Activated naive CD8-positive, alpha-beta T cell treated with anti-CD3 and anti-CD28 coated beads, Interleukin-2, amount 10 ng/mL, durations not matched to agents 7 days and 5 days (primary cell): ENCODE measurements at regions not wholly inside any gene's neighbourhood (a gene's known extent, or its start where the extent isn't known, plus 50 kb on each side); places are given as distances from the start of the nearest gene placed in this dataset.

Experiments used
- ATAC-seq: fragments of 150-1000 bp; cut with Tn5 transposase; one replicate; pipeline ENCODE4 v1.10.0; 2021; ENCODE audit warnings: low read depth, moderate library complexity
- POLR2A ChIA-PET: fragments of 350-600 bp; sonication (Branson Sonifier 250); formaldehyde crosslinking; loops from one replicate; lab custom pipeline; 2021; ENCODE audit warnings: antibody characterized with exemption; lab: Charles Lee
- DNase-seq: peaks from one replicate; pipeline ENCODE4 v3.0.0; 2021
- H3K27ac Mint-ChIP-seq: one replicate; pipeline ENCODE4 v1.8.0; 2022; ENCODE audit warnings: mild to moderate bottlenecking, mixed read lengths
- H3K27me3 Mint-ChIP-seq: one replicate; pipeline ENCODE4 v1.8.0; 2022; ENCODE audit warnings: mild to moderate bottlenecking, moderate library complexity, mixed read lengths
- H3K36me3 Mint-ChIP-seq: one replicate; pipeline ENCODE4 v1.8.0; 2021; ENCODE audit warnings: mild to moderate bottlenecking, mixed read lengths
- H3K4me1 Mint-ChIP-seq: one replicate; pipeline ENCODE4 v1.8.0; 2021; ENCODE audit warnings: mixed read lengths
- H3K4me3 Mint-ChIP-seq: one replicate; pipeline ENCODE4 v1.8.0; 2022; ENCODE audit warnings: mild to moderate bottlenecking, moderate library complexity, mixed read lengths
- H3K9me3 Mint-ChIP-seq: one replicate; pipeline ENCODE4 v1.8.0; 2021; ENCODE audit warnings: mixed read lengths

GRCh38 chr4:41318839-41319530 lies 62.3 kb downstream of the UCHL1 start:
- H3K27ac Mint-ChIP-seq, result no peak overlapping the region
- ATAC-seq, result no peak
- no peak overlapping the region for H3K4me3 Mint-ChIP-seq
- peaks cover 2% of the 10 kb centered on the region for H3K9me3 Mint-ChIP-seq
- H3K27me3 Mint-ChIP-seq, result peaks cover 2% of the 10 kb centered on the region
- H3K36me3 Mint-ChIP-seq, result no peaks in the 10 kb centered on the region
- DNase-seq, result no peak
- no peaks in the 10 kb centered on the region for H3K4me1 Mint-ChIP-seq
- POLR2A ChIA-PET, result no interaction called here

GRCh38 chr4:41319553-41319952 lies 62.8 kb downstream of the UCHL1 start:
- Mint-ChIP-seq H3K36me3 (no peaks in the 10 kb centered on the region), H3K9me3 (peaks cover 2% of the 10 kb centered on the region), H3K4me3 (no peak overlapping the region), H3K27ac (no peak overlapping the region), H3K4me1 (no peaks in the 10 kb centered on the region), H3K27me3 (peaks cover 2% of the 10 kb centered on the region)
- DNase-seq, result no peak
- ATAC-seq, result no peak
- POLR2A ChIA-PET, result no interaction called here

GRCh38 chr4:41320278-41320677 lies 63.5 kb downstream of the UCHL1 start:
- H3K9me3 Mint-ChIP-seq, result peaks cover 2% of the 10 kb centered on the region
- POLR2A ChIA-PET, result no interaction called here

GRCh38 chr4:41320786-41321185 lies 64.1 kb downstream of the UCHL1 start:
- H3K27me3 Mint-ChIP-seq, result no peaks in the 10 kb centered on the region
- H3K4me3 Mint-ChIP-seq, result no peak overlapping the region

More at GRCh38 chr4:41320278-41320677, 63.5 kb downstream of the UCHL1 start:
- DNase-seq (no peak), ATAC-seq (no peak)
- Mint-ChIP-seq H3K27me3 (peaks cover 2% of the 10 kb centered on the region), H3K27ac (no peak overlapping the region), H3K4me1 (no peaks in the 10 kb centered on the region), H3K4me3 (no peak overlapping the region), H3K36me3 (no peaks in the 10 kb centered on the region)

GRCh38 chr4:41321216-41321945 lies 64.7 kb downstream of the UCHL1 start:
- POLR2A ChIA-PET, result no interaction called here
- Mint-ChIP-seq H3K27me3 (no peaks in the 10 kb centered on the region), H3K36me3 (no peaks in the 10 kb centered on the region), H3K4me3 (no peak overlapping the region), H3K4me1 (no peaks in the 10 kb centered on the region), H3K27ac (no peak overlapping the region), H3K9me3 (no peaks in the 10 kb centered on the region)
- no peak for ATAC-seq
- DNase-seq, result no peak

More at GRCh38 chr4:41320786-41321185, 64.1 kb downstream of the UCHL1 start:
- H3K36me3 Mint-ChIP-seq, result no peaks in the 10 kb centered on the region
- no peak for ATAC-seq
- H3K9me3 Mint-ChIP-seq, result peaks cover under 1% of the 10 kb centered on the region
- DNase-seq, result no peak
- H3K27ac Mint-ChIP-seq, result no peak overlapping the region
- POLR2A ChIA-PET, result no interaction called here
- no peaks in the 10 kb centered on the region for H3K4me1 Mint-ChIP-seq

GRCh38 chr4:41322617-41323016 lies 65.9 kb downstream of the UCHL1 start:
- Mint-ChIP-seq H3K9me3 (no peaks in the 10 kb centered on the region), H3K4me1 (no peaks in the 10 kb centered on the region), H3K27ac (no peak overlapping the region), H3K36me3 (no peaks in the 10 kb centered on the region), H3K27me3 (no peaks in the 10 kb centered on the region), H3K4me3 (no peak overlapping the region)
- ATAC-seq, result no peak
- POLR2A ChIA-PET, result no interaction called here
- DNase-seq, result no peak

GRCh38 chr4:41323179-41323578 lies 66.5 kb downstream of the UCHL1 start:
- Mint-ChIP-seq H3K27ac (no peak overlapping the region), H3K4me1 (no peaks in the 10 kb centered on the region), H3K27me3 (no peaks in the 10 kb centered on the region), H3K36me3 (no peaks in the 10 kb centered on the region), H3K4me3 (no peak overlapping the region), H3K9me3 (no peaks in the 10 kb centered on the region)
- POLR2A ChIA-PET, result no interaction called here
- DNase-seq (no peak), ATAC-seq (no peak)

GRCh38 chr4:41323706-41324105 lies 67.0 kb downstream of the UCHL1 start:
- Mint-ChIP-seq H3K27me3 (no peaks in the 10 kb centered on the region), H3K4me3 (no peak overlapping the region), H3K27ac (no peak overlapping the region), H3K4me1 (no peaks in the 10 kb centered on the region), H3K9me3 (no peaks in the 10 kb centered on the region), H3K36me3 (no peaks in the 10 kb centered on the region)
- POLR2A ChIA-PET, result no interaction called here
- ATAC-seq, result no peak
- DNase-seq, result no peak

- ATAC-seq (no peak), DNase-seq (no peak)
- no peak overlapping the region for H3K4me3 Mint-ChIP-seq
- POLR2A ChIA-PET, result no interaction called here
- no peaks in the 10 kb centered on the region for H3K36me3 Mint-ChIP-seq
- no peak overlapping the region for H3K27ac Mint-ChIP-seq
- H3K9me3 Mint-ChIP-seq, result no peaks in the 10 kb centered on the region
- H3K27me3 Mint-ChIP-seq, result no peaks in the 10 kb centered on the region
- no peaks in the 10 kb centered on the region for H3K4me1 Mint-ChIP-seq
Observed at GRCh38 chr4:41324861-41325260, 68.1 kb downstream of the UCHL1 start.

GRCh38 chr4:41325901-41326300 lies 69.2 kb downstream of the UCHL1 start:
- no peak for ATAC-seq

GRCh38 chr4:41326776-41327175 lies 70.0 kb downstream of the UCHL1 start:
- POLR2A ChIA-PET, result no interaction called here
- H3K9me3 Mint-ChIP-seq, result no peaks in the 10 kb centered on the region

More at GRCh38 chr4:41325901-41326300, 69.2 kb downstream of the UCHL1 start:
- Mint-ChIP-seq H3K9me3 (no peaks in the 10 kb centered on the region), H3K27ac (no peak overlapping the region), H3K27me3 (no peaks in the 10 kb centered on the region), H3K4me1 (no peaks in the 10 kb centered on the region), H3K4me3 (no peak overlapping the region), H3K36me3 (no peaks in the 10 kb centered on the region)
- no peak for DNase-seq
- POLR2A ChIA-PET, result no interaction called here

GRCh38 chr4:41327770-41328169 lies 71.0 kb downstream of the UCHL1 start:
- Mint-ChIP-seq H3K27ac (no peak overlapping the region), H3K4me3 (no peak overlapping the region), H3K27me3 (no peaks in the 10 kb centered on the region), H3K4me1 (no peaks in the 10 kb centered on the region), H3K9me3 (no peaks in the 10 kb centered on the region), H3K36me3 (no peaks in the 10 kb centered on the region)
- ATAC-seq (no peak), DNase-seq (no peak)
- POLR2A ChIA-PET, result no interaction called here

More at GRCh38 chr4:41326776-41327175, 70.0 kb downstream of the UCHL1 start:
- no peak for DNase-seq
- Mint-ChIP-seq H3K27me3 (no peaks in the 10 kb centered on the region), H3K4me1 (no peaks in the 10 kb centered on the region), H3K36me3 (no peaks in the 10 kb centered on the region), H3K27ac (no peak overlapping the region), H3K4me3 (no peak overlapping the region)
- ATAC-seq, result no peak

GRCh38 chr4:41329361-41329760 lies 72.6 kb downstream of the UCHL1 start:
- Mint-ChIP-seq H3K36me3 (no peaks in the 10 kb centered on the region), H3K9me3 (no peaks in the 10 kb centered on the region), H3K27me3 (no peaks in the 10 kb centered on the region), H3K4me3 (no peak overlapping the region), H3K4me1 (no peaks in the 10 kb centered on the region), H3K27ac (no peak overlapping the region)
- POLR2A ChIA-PET, result no interaction called here
- ATAC-seq (no peak), DNase-seq (no peak)

GRCh38 chr4:41331224-41331623 lies 74.5 kb downstream of the UCHL1 start:
- DNase-seq (no peak), ATAC-seq (no peak)
- H3K27me3 Mint-ChIP-seq, result no peaks in the 10 kb centered on the region
- H3K27ac Mint-ChIP-seq, result no peak overlapping the region
- H3K4me1 Mint-ChIP-seq, result no peaks in the 10 kb centered on the region
- H3K9me3 Mint-ChIP-seq, result no peaks in the 10 kb centered on the region
- POLR2A ChIA-PET, result no interaction called here
- no peak overlapping the region for H3K4me3 Mint-ChIP-seq
- no peaks in the 10 kb centered on the region for H3K36me3 Mint-ChIP-seq
